NCI-H524 treated with DMSO at 0.1 percent for 48 hours (cell line): ENCODE measurements at regions not wholly inside any gene's neighbourhood (a gene's known extent, or its start where the extent isn't known, plus 50 kb on each side); places are given as distances from the start of the nearest gene placed in this dataset.
"Not testable (repeated sequence)": the region's sequence is repeated elsewhere in the genome, so short reads cannot be mapped to it uniquely, and the experiment has no call there.

Experiments used
- DNase-seq: peaks from one replicate; lab custom pipeline; 2025; lab: John Stamatoyannopoulos, UW

DNA sequence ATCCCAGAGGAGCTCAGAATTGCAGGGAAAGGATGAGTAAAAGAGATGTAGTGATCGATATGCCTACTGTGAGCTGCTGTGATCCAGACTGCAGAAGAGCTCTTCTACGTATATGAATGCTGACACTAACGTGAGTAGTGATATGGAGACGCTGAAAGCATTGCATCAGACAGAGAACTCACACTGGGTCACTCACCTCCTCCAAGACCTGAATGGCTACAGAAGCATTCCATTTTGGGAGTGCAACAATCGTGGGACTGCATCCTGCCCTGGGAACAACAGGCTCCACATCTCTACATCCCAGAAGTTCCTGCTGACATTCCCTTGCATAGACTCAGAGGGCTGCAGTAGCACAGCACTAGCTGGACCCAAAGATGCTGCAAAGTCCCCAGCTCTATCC is 755.9 kb upstream of the MEF2C start:
- no peak for DNase-seq

DNA sequence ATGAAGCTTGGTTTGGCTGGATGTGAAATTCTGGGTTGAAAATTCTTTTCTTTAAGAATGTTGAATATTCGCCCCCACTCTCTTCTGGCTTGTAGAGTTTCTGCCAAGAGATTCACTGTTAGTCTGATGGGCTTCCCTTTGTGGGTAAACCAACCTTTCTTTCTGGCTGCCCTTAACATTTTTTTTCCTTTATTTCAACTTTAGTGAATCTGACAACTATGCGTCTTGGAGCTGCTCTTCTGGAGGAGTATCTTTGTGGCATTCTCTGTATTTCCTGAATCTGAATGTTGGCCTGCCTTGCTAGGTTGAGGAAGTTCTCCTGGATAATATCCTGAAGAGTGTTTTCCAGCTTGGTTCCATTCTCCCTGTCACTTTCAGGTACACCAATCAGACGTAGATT is 751.2 kb upstream of the MEF2C start:
- not testable (repeated sequence) for DNase-seq

DNA sequence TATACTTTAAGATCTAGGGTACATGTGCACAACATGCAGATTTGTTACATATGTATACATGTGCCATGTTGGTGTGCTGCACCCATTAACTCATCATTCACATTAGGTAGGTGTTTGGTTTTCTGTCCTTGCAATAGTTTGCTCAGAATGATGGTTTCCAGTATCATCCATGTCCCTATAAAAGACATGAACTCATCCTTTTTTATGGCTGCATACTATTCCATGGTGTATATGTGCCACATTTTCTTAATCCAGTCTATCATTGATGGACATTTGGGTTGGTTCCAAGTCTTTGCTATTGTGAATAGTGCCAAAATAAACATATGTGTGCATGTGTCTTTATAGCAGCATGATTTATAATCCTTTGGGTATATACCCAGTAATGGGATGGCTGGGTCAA is 747.1 kb upstream of the MEF2C start:
- DNase-seq, result not testable (repeated sequence)

DNA sequence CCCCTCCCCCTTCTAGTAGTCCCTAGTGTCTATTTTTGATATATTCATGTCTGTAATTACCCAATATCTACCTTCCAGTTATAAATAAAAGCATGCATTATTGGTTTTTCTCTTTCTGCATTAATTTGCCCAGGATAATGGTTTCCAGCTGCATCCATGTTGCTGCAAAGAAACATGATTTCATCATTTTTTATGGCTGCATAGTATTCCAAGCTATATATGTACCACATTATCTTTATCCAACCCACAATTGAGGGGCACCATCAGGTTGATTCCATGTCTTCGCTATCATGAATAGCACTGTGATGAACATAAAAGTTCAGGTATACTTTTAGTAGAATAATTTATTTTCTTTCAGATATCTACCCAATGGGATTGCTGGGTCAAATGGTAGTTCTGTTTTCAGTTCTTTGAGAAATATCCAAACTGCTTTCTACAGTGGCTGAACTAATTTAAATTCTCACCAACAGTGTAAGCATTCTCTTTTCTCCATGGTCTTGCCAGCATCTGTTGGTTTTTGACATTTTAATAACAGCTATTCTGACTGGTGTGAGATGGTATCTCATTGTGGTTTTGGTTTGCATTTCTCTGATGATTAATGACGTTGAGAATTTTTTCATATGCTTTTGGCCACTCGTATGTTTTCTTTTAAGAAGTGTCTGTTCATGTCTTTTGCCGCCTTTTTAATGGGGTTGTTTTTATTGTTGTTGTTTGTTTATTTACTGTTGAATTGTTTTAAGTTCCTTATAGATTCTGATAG is 746.1 kb upstream of the MEF2C start:
- no peak for DNase-seq

DNA sequence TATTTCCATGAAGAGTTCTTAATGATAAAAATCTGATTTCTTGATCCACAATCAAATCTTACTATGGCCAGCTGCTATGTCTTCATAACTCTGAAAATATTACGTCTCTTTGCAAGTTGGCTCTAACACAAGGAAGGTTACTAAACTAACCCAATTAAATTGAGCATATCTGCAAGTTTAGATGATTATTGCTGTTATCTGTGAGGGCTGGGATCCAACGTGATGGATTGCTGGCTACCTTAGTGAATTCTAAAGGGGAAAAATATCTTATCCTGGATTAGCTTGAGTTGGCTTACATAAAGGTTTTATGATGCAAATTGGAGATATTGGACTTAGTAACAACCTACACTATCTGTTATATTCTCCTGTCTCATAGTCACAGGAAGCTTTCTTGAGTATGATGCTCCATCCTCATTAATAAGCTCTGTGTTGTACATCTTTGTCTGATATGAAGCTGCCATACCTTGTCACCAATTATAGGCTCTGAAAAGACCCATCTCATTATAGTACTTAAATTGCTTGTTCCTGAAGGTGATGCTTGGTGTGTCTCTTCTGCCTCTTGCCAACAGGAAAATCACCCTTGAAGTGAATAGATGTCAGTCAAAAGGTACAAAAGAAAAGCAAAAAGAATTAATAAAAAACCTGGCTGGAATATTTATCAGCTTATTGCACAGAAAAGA is 733.0 kb upstream of the MEF2C start:
- no peak for DNase-seq

DNA sequence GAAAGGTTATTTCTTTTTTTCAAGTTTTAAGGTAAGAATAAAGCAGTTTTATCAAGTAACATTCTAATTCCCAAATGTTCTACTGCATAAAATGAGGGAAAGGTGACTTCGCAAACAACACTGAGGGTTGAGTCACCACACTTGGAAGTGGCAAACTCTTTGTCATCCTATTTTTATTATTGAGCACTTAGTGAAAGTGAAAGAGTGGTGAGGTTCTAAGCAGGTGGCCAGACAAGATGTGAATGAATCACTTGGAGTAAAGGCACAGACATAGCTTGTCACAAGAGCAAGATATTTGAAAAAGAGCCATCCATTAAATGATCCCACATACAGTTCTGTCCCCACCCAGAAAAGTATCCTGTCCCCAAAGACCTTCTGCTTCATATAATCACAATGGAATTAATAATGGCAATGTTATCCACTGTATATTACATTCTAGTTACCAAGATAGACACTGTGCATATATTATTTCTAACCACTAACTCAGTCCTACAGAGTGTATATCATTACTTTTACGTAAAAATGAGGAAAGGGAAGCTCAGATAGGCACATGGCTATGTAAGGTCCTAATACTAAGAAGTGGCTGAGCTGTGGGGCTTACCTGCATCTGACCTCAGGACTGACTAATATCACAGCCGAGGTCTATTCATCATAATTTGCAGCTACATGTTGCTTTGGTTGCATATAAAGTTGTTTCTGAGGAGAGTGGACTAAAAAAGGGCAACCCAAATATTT is 730.4 kb upstream of the MEF2C start:
- DNase-seq, result no peak

DNA sequence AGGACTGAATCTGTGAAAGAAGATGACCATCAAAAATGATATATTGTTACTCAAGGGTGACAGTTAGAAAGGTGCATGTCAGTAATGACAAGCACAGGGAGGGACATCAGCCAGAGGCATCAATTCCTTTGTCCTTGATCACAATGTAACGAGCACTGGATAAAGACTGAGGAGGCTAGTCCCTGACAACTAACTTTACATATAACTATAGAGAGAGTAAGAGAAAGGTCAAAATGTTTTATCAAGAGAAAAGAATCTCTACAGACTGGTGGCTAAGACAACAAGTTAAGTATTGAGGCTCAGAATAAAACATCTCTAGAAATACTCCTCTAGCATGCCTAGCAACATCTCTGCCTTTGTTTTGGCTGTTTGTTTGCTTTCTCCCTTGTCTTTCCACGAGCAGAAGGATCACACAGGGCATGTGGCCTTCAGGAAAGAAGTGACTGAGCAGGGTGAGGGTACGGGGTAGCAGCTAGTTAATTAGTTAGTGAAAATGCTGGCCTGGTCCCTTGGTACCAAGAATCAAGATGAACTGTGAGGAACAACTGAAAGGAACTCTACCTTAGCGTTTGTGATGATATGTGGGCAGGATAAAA is 724.1 kb upstream of the MEF2C start:
- no peak for DNase-seq

DNA sequence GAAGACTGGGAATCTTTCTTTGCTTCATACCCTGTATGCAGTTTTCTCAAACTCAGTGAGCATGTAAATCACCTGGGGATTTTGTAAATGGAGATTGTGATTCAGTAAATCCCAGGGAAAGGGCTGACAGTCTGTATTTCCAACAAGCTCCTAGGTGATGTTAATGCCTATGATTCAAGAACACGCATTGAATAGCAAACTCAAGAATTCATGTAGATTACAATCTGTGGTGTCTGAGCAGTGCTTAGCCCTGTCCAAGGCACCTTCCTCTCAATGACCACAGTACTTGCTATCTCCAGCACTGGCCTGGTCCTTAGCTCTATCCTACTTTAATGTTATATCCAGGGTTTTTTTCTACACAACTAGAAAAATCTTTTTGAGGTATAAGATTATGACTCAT is 721.4 kb upstream of the MEF2C start:
- no peak for DNase-seq

DNA sequence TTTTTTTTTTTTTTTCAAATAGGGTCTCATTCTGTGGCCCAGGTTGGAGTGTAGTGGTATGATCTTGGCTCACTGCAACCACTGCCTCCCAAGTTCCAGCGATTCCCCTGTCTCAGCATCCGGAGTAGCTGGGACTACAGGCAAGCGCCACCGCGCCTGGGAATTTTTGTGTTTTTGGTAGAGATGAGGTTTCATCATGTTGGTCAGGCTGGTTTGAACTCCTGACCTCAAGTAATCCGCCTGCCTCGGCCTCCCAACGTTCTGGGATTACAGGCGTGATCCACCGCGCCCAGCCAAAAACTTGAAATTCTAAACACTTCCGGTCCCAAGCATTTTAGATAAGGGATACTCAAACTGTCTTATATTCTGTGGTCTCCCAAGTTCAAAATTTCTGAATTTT is 718.9 kb upstream of the MEF2C start:
- no peak for DNase-seq

DNA sequence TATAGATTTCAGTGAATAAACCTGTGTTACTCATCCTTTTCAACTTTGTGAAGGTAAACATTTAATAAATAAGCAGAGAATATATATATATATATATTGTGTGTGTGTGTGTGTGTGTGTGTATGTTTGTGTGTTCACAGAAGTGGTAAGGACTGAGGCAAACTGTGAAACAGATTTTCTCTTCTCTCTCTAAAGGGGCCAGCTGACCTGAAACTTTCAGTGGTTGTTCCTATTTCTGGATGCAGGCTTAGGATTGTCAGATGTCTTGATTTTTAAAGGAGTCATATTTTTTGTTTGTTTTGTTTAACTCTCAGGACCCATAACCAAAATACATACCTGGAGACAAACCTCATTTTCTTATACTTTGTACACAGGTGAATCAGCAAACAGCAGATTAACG is 714.9 kb upstream of the MEF2C start:
- no peak for DNase-seq

DNA sequence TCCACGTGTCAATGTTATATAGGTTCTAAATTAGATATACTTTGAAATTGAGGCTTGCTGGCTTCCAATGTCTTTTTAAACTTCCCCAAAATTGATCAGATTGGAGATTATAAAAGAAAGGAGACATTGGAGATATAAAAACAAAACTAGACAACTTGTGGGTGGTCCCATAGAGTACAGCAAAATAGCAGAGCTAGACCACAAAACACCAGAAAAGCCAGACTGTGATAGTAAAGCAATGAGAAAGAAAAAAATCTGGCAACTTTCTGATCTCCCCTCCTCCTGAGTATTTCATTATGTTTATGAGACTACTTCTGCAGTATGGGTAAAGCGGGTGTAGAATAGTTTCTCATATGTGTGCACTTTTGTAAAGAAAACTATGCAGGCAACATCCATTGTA is 713.8 kb upstream of the MEF2C start:
- no peak for DNase-seq

DNA sequence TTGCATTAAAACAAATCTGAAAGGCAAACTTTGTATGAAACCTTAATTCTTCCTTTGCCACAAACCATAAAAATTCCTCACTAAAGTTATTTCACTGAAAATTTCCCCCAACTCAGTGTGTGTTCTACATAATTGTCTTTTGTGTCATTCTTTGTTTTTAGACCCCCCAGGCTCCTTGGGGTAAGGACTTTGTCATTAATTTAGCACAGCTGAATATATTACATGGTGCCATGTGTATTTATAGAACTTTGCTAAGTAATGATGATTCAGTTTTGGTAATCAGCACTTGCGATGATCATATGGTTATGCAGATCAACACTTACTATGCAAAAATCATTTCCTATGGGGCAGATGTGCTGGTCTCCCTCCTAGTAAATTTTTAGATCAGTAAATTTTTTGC is 712.1 kb upstream of the MEF2C start:
- no peak for DNase-seq

DNA sequence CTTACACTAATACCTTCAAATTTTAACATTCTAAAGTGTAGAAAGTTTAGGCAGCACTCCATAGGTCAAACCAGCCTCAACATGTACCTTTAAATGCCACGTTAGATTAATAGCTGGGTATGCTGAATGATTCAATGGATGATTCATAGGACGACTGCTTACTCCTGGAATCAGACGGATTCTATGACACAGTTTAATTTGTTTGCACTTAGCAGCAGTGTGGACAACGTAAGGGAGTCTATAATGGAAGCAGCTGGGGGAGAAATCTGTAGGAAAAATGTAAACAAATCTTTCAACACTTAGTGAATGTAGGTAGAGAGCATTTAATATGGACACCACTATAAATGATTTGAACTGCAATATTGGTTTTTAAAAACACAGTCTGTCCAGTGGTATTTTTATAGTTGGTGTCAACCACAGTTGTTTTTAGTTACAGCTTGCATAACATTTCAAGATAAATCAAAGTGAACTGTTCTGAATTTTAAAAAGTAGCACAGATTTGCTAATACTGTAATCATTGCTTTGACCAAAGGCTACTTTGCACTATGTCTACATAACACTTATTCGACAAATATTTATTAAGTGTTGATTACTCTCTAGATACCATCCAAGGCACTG is 701.5 kb upstream of the MEF2C start:
- no peak for DNase-seq

DNA sequence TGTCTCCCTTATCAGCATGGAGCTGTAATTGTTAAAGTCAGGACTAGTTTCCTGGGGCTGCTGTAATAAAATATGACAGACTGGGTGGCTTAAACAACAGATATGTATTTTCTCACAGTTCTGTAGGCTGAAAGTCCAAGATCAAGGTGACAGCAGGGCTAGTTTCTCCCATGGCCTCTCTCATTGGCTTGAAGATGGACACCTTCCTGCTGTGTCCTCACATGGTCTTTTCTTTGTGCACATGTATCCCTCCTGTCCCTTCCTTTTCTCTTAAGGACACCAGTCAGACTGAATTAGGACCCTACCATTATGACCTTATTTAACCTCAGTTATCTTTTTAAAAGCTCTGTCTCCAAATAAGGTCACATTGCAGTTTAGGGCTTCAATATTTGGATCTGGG is 700.5 kb upstream of the MEF2C start:
- DNase-seq, result no peak

DNA sequence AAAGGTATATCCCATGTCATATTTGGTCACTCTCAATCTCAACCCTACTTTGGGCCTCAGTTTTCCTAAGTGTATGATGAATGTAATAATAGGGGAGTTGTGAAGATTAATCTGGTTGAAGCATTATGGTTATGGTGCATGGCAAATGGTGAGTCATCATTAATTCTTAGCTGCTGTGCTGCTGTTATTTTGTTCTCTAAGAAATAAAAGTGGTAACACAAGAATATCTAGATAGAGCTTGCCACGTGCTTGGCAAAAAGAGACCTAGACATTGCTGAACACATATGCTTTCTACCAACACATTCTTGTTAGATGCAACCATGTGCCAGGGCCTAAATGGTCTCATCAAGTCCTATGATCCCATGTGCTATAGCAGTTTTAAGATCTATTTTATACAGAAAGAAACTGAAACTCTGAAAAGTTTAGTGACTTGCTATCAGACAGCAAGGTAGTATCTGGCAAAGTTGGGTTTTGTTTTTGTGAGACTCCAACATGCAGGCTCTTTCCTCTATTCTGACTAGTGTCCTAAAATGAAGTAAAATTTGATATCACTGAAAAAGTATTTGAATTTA is 699.9 kb upstream of the MEF2C start:
- DNase-seq, result no peak

DNA sequence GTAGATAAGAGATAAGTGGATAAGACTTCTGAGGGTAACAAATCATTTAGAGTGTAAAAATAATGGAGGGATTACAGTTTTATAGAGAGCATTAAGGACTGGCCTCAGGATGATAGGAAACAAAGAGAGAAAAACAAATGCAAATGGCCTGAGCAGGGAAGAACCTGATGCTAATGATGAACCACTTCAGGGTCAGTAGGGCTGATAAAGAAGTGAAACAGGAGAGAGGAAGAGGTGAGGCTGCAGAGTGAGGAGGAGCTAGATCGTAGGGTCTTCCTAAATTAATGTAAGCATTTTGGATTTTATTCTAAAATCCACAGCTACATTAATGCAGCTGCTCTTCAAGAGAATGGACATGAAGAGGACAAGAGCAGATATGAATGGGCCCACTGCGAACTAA is 698.0 kb upstream of the MEF2C start:
- DNase-seq, result no peak

DNA sequence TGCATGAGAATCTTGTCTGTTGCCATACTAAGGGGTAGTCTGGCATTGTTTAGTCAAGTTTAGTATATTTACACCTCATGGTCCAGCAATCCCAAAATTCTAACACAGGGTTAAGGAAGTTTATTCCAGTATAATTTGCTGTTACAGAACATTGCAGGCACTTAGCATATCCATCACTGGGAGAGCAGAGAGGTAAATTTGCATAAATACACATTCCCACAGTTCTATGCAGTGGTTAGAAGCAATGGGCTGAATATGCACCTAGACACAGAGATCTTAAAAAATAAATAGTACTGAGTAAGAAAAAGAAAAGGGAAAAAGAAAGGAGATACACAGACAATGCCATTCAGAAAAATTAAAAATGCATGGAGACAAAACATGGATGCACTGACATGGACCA is 692.3 kb upstream of the MEF2C start:
- DNase-seq, result no peak

DNA sequence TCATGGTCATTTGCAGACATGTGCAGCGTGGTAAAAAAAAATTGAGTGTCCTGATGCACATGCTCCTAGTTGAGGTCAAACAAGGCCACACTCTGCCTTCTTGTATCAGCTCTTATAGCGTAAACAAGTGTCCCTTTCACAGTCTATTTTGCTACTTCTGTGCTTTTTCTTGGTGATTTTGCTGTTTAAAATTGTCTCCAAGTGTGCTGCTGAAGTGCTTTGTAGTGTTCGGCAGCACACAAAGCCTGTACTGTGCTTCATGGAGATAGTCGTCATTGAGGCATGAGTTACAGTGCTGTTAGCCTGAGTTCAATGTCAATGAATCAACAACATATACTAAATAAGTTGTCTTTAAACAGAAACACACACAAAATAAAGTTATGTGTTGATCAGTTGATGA is 690.4 kb upstream of the MEF2C start:
- DNase-seq, result no peak

DNA sequence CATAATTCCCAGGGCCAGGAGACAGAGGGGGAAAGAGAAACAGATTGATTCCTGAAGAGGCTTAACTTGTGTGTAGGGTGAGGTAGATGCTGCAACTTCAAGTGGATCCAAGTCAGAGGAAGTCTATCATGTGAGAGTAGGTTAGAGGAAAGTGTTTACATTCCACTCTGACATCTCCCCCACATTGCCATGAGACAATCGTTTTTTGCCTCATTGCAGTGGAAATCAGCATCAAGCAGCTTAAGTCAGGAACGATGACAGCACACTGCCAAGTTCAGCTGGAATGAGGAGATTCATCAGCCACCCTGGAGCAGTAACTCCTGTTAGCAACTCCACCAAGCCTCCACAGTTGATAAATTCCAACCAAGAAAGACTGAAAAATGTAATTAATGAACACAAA is 689.7 kb upstream of the MEF2C start:
- DNase-seq, result no peak

DNA sequence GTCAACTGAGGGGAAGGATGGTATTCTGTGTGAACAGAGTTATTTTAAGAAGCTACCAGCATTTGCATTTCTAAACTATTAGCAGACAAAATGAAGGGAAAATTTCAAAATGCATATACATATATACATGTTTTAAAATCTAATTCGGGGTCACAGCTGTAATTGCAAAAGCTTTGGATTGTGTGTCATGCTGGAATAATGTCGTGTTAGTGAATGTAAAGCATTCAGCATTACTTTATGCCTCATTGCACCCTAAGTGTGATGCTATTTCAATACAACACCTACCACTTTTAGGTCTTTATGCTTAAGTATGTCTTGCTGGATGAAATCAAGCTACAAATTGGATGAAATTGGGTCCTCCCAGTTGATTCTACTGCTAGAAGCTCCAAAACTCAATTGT is 687.6 kb upstream of the MEF2C start:
- no peak for DNase-seq

DNA sequence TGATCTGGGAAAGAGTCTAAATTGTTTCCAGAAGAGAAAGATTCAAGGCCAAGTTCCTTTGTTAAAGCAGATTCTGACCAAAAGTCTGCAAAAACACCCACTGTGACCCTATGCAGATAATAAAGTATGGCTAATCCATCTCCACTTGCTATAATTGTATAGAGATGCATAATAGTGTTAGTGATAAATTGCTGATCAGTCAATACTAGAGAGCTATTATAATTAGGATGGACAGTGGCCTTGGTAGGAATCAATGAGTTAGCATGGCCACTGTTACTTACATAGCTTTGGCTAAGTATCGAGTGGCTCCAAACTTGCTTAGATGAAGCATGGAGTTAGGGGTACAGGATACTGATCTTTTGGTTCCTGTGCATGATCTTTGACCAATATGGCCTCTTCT is 683.4 kb upstream of the MEF2C start:
- DNase-seq, result no peak

DNA sequence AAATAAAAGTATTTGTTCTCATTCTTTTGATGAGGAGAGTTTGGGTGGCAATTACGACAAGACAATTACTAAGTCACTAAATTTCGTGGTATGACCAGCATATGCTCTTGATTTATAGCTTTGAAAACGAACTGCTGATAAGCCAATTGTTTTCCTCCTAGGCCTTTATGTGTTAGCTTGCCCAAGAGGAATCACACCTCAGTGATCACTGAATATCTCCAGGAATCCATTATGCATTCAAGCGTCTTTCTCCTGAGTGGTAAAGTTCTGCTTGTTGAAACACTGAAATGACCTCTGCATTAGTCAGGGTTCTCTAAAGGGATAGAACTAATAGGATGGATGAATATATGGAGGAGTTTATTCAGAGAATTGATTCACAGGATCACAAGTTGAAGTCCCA is 677.7 kb upstream of the MEF2C start:
- no peak for DNase-seq
